Left lung (tissue), 4 donors: ENCODE measurements at regions not wholly inside any gene's neighbourhood (a gene's known extent, or its start where the extent isn't known, plus 50 kb on each side); places are given as distances from the start of the nearest gene placed in this dataset.

Experiments used
- ATAC-seq: fragments of 200-7000 bp; cut with Tn5 transposase; one replicate; pipeline ENCODE4 v1.9.1; 2020; ENCODE audit warnings: moderate library complexity
- DNase-seq, 4 donors: peaks; one replicate each; pipeline ENCODE4 v3.0.0-alpha.2; 2013 to 2020
- H3K27ac ChIP-seq, 2 donors: fragments of 200-600 bp; sonication (generic) in 1 of 2; one replicate each; pipeline versions ENCODE4 v1.5.0 to v1.8.0; 2020 to 2021
- H3K27me3 ChIP-seq, 2 donors: fragments of 200-600 bp; sonication (generic) in 1 of 2; one replicate each; pipeline versions ENCODE4 v1.5.0 to v1.8.0; 2020 to 2021
- H3K36me3 ChIP-seq, 2 donors: fragments of 200-600 bp; sonication (generic) in 1 of 2; one replicate each; pipeline versions ENCODE4 v1.5.0 to v1.8.0; 2020 to 2021
- H3K4me1 ChIP-seq, 2 donors: fragments of 200-600 bp; one replicate each; pipeline ENCODE4 v1.8.0; 2021
- H3K4me3 ChIP-seq, 2 donors: fragments of 200-600 bp; sonication (generic) in 1 of 2; one replicate each; pipeline versions ENCODE4 v1.5.0 to v1.8.0; 2020 to 2021; ENCODE audit warnings: mild to moderate bottlenecking in 1 of 2
- H3K9me3 ChIP-seq, 2 donors: fragments of 200-600 bp; sonication (generic) in 1 of 2; one replicate each; pipeline versions ENCODE4 v1.5.0 to v1.8.0; 2020 to 2021
- CTCF ChIP-seq, 2 donors: fragments of 200-600 bp; sonication (generic) in 1 of 2; IDR thresholded peaks; one replicate each; pipeline versions ENCODE4 v1.5.0 to v1.8.0; 2021; ENCODE audit warnings: antibody characterized with exemption in 2 of 2
- intact Hi-C, 2 donors: fragments of 100-400 bp; cut with DNase I; formaldehyde crosslinking; loops; one replicate each; pipeline versions ENCODE4 v1.11.2 to v1.14.2; 2022
- donor health status: DM: no; HTN: yes; CAD: no.
- donor health status: DM: no; HTN: no; CAD: no.

GRCh38 chr2:238654479-238655197, 193.2 kb upstream of the TWIST2 start:
- H3K4me3 ChIP-seq, result no peak overlapping the region
- intact Hi-C loops, result no loop called here
- H3K36me3 ChIP-seq, result no peaks in the 10 kb centered on the region
- no peak overlapping the region for H3K27ac ChIP-seq
- DNase-seq (no peak), ATAC-seq (no peak)
- TF ChIP-seq CTCF (IDR thresholded peaks at IDR 0.05), result no peak
- no peaks in the 10 kb centered on the region for H3K4me1 ChIP-seq
- no peaks in the 10 kb centered on the region for H3K9me3 ChIP-seq
- H3K27me3 ChIP-seq, result no peaks in the 10 kb centered on the region

- no peak for ATAC-seq
- intact Hi-C loops, result no loop called here
- Histone ChIP-seq H3K27ac (no peak overlapping the region), H3K36me3 (no peaks in the 10 kb centered on the region), H3K9me3 (peaks cover 0 to under 1% of the 10 kb centered on the region in 2 donors), H3K27me3 (no peaks in the 10 kb centered on the region), H3K4me3 (no peak overlapping the region), H3K4me1 (no peaks in the 10 kb centered on the region)
- no peak for DNase-seq
- no peak for TF ChIP-seq CTCF (IDR thresholded peaks at IDR 0.05)
Measured at GRCh38 chr2:238655198-238655860, 192.6 kb upstream of the TWIST2 start.

- intact Hi-C loops, result no loop called here
Measured at GRCh38 chr2:238655974-238656722, 191.7 kb upstream of the TWIST2 start.

GRCh38 chr2:238657132-238658053, 190.5 kb upstream of the TWIST2 start:
- ATAC-seq, result no peak
- Histone ChIP-seq H3K36me3 (no peaks in the 10 kb centered on the region), H3K4me3 (no peak overlapping the region), H3K27me3 (no peaks in the 10 kb centered on the region), H3K4me1 (no peaks in the 10 kb centered on the region), H3K9me3 (peaks cover 0 to 16% of the 10 kb centered on the region in 2 donors), H3K27ac (no peak overlapping the region)
- DNase-seq, result no peak
- TF ChIP-seq CTCF (IDR thresholded peaks at IDR 0.05), result no peak
- intact Hi-C loops, result no loop called here

More at GRCh38 chr2:238655974-238656722, 191.7 kb upstream of the TWIST2 start:
- Histone ChIP-seq H3K27ac (no peak overlapping the region), H3K36me3 (no peaks in the 10 kb centered on the region), H3K9me3 (peaks cover 0 to 4% of the 10 kb centered on the region in 2 donors), H3K4me1 (no peaks in the 10 kb centered on the region), H3K4me3 (no peak overlapping the region), H3K27me3 (no peaks in the 10 kb centered on the region)
- DNase-seq (no peak), ATAC-seq (no peak)
- no peak for TF ChIP-seq CTCF (IDR thresholded peaks at IDR 0.05)
